ENCODE measurements at regions not wholly inside any gene's neighbourhood (a gene's known extent, or its start where the extent isn't known, plus 50 kb on each side); places are given as distances from the start of the nearest gene placed in this dataset.

DNA sequence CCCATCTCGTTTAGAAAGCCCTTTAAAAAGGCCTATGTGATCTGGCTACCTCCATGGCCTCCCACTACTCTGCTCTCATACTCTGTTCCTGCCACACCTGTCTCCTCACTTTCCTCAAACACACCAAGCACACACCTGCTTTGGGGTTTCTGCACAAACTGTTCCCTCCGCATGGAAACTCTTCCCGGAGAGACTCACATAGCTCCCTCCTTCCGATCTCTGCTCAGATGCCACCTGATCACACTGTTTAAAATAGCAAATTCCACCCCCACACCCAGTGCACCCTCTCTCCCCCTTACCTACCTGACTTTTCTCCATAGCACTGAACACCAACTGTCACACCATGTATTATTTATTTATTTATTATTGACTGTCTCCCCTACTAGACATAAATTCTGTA is 84.0 kb upstream of the NR4A3 start:
- TF ChIP-seq, protein P1, sequence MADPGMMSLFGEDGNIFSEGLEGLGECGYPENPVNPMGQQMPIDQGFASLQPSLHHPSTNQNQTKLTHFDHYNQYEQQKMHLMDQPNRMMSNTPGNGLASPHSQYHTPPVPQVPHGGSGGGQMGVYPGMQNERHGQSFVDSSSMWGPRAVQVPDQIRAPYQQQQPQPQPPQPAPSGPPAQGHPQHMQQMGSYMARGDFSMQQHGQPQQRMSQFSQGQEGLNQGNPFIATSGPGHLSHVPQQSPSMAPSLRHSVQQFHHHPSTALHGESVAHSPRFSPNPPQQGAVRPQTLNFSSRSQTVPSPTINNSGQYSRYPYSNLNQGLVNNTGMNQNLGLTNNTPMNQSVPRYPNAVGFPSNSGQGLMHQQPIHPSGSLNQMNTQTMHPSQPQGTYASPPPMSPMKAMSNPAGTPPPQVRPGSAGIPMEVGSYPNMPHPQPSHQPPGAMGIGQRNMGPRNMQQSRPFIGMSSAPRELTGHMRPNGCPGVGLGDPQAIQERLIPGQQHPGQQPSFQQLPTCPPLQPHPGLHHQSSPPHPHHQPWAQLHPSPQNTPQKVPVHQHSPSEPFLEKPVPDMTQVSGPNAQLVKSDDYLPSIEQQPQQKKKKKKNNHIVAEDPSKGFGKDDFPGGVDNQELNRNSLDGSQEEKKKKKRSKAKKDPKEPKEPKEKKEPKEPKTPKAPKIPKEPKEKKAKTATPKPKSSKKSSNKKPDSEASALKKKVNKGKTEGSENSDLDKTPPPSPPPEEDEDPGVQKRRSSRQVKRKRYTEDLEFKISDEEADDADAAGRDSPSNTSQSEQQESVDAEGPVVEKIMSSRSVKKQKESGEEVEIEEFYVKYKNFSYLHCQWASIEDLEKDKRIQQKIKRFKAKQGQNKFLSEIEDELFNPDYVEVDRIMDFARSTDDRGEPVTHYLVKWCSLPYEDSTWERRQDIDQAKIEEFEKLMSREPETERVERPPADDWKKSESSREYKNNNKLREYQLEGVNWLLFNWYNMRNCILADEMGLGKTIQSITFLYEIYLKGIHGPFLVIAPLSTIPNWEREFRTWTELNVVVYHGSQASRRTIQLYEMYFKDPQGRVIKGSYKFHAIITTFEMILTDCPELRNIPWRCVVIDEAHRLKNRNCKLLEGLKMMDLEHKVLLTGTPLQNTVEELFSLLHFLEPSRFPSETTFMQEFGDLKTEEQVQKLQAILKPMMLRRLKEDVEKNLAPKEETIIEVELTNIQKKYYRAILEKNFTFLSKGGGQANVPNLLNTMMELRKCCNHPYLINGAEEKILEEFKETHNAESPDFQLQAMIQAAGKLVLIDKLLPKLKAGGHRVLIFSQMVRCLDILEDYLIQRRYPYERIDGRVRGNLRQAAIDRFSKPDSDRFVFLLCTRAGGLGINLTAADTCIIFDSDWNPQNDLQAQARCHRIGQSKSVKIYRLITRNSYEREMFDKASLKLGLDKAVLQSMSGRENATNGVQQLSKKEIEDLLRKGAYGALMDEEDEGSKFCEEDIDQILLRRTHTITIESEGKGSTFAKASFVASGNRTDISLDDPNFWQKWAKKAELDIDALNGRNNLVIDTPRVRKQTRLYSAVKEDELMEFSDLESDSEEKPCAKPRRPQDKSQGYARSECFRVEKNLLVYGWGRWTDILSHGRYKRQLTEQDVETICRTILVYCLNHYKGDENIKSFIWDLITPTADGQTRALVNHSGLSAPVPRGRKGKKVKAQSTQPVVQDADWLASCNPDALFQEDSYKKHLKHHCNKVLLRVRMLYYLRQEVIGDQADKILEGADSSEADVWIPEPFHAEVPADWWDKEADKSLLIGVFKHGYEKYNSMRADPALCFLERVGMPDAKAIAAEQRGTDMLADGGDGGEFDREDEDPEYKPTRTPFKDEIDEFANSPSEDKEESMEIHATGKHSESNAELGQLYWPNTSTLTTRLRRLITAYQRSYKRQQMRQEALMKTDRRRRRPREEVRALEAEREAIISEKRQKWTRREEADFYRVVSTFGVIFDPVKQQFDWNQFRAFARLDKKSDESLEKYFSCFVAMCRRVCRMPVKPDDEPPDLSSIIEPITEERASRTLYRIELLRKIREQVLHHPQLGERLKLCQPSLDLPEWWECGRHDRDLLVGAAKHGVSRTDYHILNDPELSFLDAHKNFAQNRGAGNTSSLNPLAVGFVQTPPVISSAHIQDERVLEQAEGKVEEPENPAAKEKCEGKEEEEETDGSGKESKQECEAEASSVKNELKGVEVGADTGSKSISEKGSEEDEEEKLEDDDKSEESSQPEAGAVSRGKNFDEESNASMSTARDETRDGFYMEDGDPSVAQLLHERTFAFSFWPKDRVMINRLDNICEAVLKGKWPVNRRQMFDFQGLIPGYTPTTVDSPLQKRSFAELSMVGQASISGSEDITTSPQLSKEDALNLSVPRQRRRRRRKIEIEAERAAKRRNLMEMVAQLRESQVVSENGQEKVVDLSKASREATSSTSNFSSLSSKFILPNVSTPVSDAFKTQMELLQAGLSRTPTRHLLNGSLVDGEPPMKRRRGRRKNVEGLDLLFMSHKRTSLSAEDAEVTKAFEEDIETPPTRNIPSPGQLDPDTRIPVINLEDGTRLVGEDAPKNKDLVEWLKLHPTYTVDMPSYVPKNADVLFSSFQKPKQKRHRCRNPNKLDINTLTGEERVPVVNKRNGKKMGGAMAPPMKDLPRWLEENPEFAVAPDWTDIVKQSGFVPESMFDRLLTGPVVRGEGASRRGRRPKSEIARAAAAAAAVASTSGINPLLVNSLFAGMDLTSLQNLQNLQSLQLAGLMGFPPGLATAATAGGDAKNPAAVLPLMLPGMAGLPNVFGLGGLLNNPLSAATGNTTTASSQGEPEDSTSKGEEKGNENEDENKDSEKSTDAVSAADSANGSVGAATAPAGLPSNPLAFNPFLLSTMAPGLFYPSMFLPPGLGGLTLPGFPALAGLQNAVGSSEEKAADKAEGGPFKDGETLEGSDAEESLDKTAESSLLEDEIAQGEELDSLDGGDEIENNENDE (IDR thresholded peaks at IDR 0.05; ENCODE audit: insufficient replicate concordance, low read length), result no peak
- TF ChIP-seq RAD21 (IDR thresholded peaks at IDR 0.05 in 1 of 2, conservative IDR thresholded peaks at IDR 0.05 in 1 of 2; ENCODE audit: low read depth in 2 of 2, low read length in 2 of 2) (no peak), MAFK (IDR thresholded peaks at IDR 0.05; ENCODE audit: low read depth, low read length) (no peak), KDM1A (IDR thresholded peaks at IDR 0.05; ENCODE audit: borderline replicate concordance, low read length) (no peak)
- TF ChIP-seq, protein P2, sequence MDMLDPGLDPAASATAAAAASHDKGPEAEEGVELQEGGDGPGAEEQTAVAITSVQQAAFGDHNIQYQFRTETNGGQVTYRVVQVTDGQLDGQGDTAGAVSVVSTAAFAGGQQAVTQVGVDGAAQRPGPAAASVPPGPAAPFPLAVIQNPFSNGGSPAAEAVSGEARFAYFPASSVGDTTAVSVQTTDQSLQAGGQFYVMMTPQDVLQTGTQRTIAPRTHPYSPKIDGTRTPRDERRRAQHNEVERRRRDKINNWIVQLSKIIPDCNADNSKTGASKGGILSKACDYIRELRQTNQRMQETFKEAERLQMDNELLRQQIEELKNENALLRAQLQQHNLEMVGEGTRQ (IDR thresholded peaks at IDR 0.05; ENCODE audit: low read length), result no peak
